Mucosa of stomach (tissue), 1 donor: ENCODE measurements at regions not wholly inside any gene's neighbourhood (a gene's known extent, or its start where the extent isn't known, plus 50 kb on each side); places are given as distances from the start of the nearest gene placed in this dataset.

Experiments
- H3K27me3 ChIP-seq: one replicate; pipeline ENCODE4 v1.7.0; 2013; ENCODE audit warnings: mild to moderate bottlenecking, low read length; ENCODE audit not compliant: control insufficient read depth, insufficient read depth
- H3K36me3 ChIP-seq: one replicate; pipeline ENCODE4 v1.7.0; 2013; ENCODE audit warnings: low read length; ENCODE audit not compliant: control insufficient read depth, insufficient read depth
- H3K4me1 ChIP-seq: one replicate; pipeline ENCODE4 v1.7.0; 2013; ENCODE audit warnings: mild to moderate bottlenecking, low read length; ENCODE audit not compliant: control insufficient read depth, insufficient read depth
- H3K4me3 ChIP-seq: one replicate; pipeline ENCODE4 v1.7.0; 2013; ENCODE audit warnings: low read length
- H3K9ac ChIP-seq: one replicate; pipeline ENCODE4 v1.7.0; 2013; ENCODE audit warnings: mild to moderate bottlenecking, low read length, moderate library complexity
- H3K9me3 ChIP-seq: one replicate; pipeline ENCODE4 v1.7.0; 2013; ENCODE audit warnings: mild to moderate bottlenecking, low read length, moderate library complexity; ENCODE audit not compliant: control insufficient read depth
- donor health status: Pancreatic carcinoma.

- no peak overlapping the region for H3K9ac ChIP-seq
- no peak overlapping the region for H3K4me3 ChIP-seq
- peaks cover 9% of the 10 kb centered on the region for H3K4me1 ChIP-seq
- H3K9me3 ChIP-seq = no peaks in the 10 kb centered on the region
- H3K27me3 ChIP-seq = no peaks in the 10 kb centered on the region
- H3K36me3 ChIP-seq = no peaks in the 10 kb centered on the region
Observed at GRCh38 chr14:89719366-89720075, 235.0 kb downstream of the EFCAB11 start.

- H3K27me3 ChIP-seq = no peaks in the 10 kb centered on the region
- H3K36me3 ChIP-seq = no peaks in the 10 kb centered on the region
- no peaks in the 10 kb centered on the region for H3K4me1 ChIP-seq
- no peak overlapping the region for H3K9ac ChIP-seq
- H3K4me3 ChIP-seq = no peak overlapping the region
- no peaks in the 10 kb centered on the region for H3K9me3 ChIP-seq
Observed at GRCh38 chr14:89708982-89709625, 245.4 kb downstream of the EFCAB11 start.

- no peaks in the 10 kb centered on the region for H3K9me3 ChIP-seq
- no peak overlapping the region for H3K9ac ChIP-seq
- H3K4me3 ChIP-seq = no peak overlapping the region
- no peaks in the 10 kb centered on the region for H3K36me3 ChIP-seq
- H3K27me3 ChIP-seq = no peaks in the 10 kb centered on the region
- H3K4me1 ChIP-seq = peaks cover 5% of the 10 kb centered on the region
Observed at GRCh38 chr14:89707086-89707485, 247.4 kb downstream of the EFCAB11 start.

- no peaks in the 10 kb centered on the region for H3K36me3 ChIP-seq
- H3K4me3 ChIP-seq = no peak overlapping the region
- H3K27me3 ChIP-seq = no peaks in the 10 kb centered on the region
- no peaks in the 10 kb centered on the region for H3K9me3 ChIP-seq
- H3K4me1 ChIP-seq = peaks cover 24% of the 10 kb centered on the region
- H3K9ac ChIP-seq = no peak overlapping the region
Observed at GRCh38 chr14:89702876-89703200, 251.7 kb downstream of the EFCAB11 start.

- Histone ChIP-seq H3K27me3 (no peaks in the 10 kb centered on the region), H3K36me3 (no peaks in the 10 kb centered on the region), H3K9ac (peak overlapping the region; percentile 62), H3K9me3 (no peaks in the 10 kb centered on the region), H3K4me3 (peak overlapping the region; percentile 16), H3K4me1 (peaks cover 24% of the 10 kb centered on the region)
Observed at GRCh38 chr14:89702073-89702875, 252.3 kb downstream of the EFCAB11 start.

- H3K4me1 ChIP-seq = peaks cover 24% of the 10 kb centered on the region
- H3K27me3 ChIP-seq = no peaks in the 10 kb centered on the region
- peak overlapping the region; percentile 62 for H3K9ac ChIP-seq
Observed at GRCh38 chr14:89701211-89702043, 253.1 kb downstream of the EFCAB11 start.

GRCh38 chr14:89700801-89701200 lies 253.7 kb downstream of the EFCAB11 start:
- no peak overlapping the region for H3K4me3 ChIP-seq
- peaks cover 24% of the 10 kb centered on the region for H3K4me1 ChIP-seq
- H3K36me3 ChIP-seq = no peaks in the 10 kb centered on the region
- no peaks in the 10 kb centered on the region for H3K9me3 ChIP-seq
- no peak overlapping the region for H3K9ac ChIP-seq
- H3K27me3 ChIP-seq = no peaks in the 10 kb centered on the region

More at GRCh38 chr14:89701211-89702043, 253.1 kb downstream of the EFCAB11 start:
- Histone ChIP-seq H3K4me3 (peak overlapping the region; percentile 16), H3K36me3 (no peaks in the 10 kb centered on the region), H3K9me3 (no peaks in the 10 kb centered on the region)

GRCh38 chr14:89699071-89699470 lies 255.5 kb downstream of the EFCAB11 start:
- Histone ChIP-seq H3K9ac (no peak overlapping the region), H3K27me3 (no peaks in the 10 kb centered on the region), H3K4me3 (no peak overlapping the region), H3K4me1 (peaks cover 24% of the 10 kb centered on the region), H3K9me3 (no peaks in the 10 kb centered on the region), H3K36me3 (no peaks in the 10 kb centered on the region)

GRCh38 chr14:89697281-89698060 lies 257.1 kb downstream of the EFCAB11 start:
- Histone ChIP-seq H3K27me3 (no peaks in the 10 kb centered on the region), H3K4me1 (peaks cover 22% of the 10 kb centered on the region), H3K9ac (no peak overlapping the region), H3K4me3 (no peak overlapping the region), H3K36me3 (no peaks in the 10 kb centered on the region), H3K9me3 (no peaks in the 10 kb centered on the region)

GRCh38 chr14:89695846-89696245 lies 258.7 kb downstream of the EFCAB11 start:
- H3K4me1 ChIP-seq = peaks cover 9% of the 10 kb centered on the region
- no peaks in the 10 kb centered on the region for H3K9me3 ChIP-seq
- no peaks in the 10 kb centered on the region for H3K27me3 ChIP-seq
- no peak overlapping the region for H3K9ac ChIP-seq
- no peaks in the 10 kb centered on the region for H3K36me3 ChIP-seq
- H3K4me3 ChIP-seq = no peak overlapping the region

GRCh38 chr14:89690139-89690538 lies 264.4 kb downstream of the EFCAB11 start:
- H3K36me3 ChIP-seq = no peaks in the 10 kb centered on the region
- no peak overlapping the region for H3K4me3 ChIP-seq
- H3K9ac ChIP-seq = no peak overlapping the region
- no peaks in the 10 kb centered on the region for H3K9me3 ChIP-seq
- no peaks in the 10 kb centered on the region for H3K4me1 ChIP-seq
- no peaks in the 10 kb centered on the region for H3K27me3 ChIP-seq
